ENCODE measurements at regions not wholly inside any gene's neighbourhood (a gene's known extent, or its start where the extent isn't known, plus 50 kb on each side); places are given as distances from the start of the nearest gene placed in this dataset.

GRCh38 chr5:84622461-84622860 lies 237.8 kb upstream of the EDIL3 start:
- H3K36me3 ChIP-seq (ENCODE audit: insufficient read depth, low read length), result no peaks in the 10 kb centered on the region
- Mint-ChIP-seq H3K27ac (no peak overlapping the region), H3K4me3 (no peak overlapping the region), H3K27me3 (no peaks in the 10 kb centered on the region), H3K36me3 (ENCODE audit: low read depth) (no peaks in the 10 kb centered on the region), H3K4me1 (ENCODE audit: low read depth) (peaks cover 12% of the 10 kb centered on the region), H3K9me3 (no peaks in the 10 kb centered on the region)
- CTCF ChIA-PET, result no interaction called here
- H3K27me3 ChIP-seq (ENCODE audit: control insufficient read depth in 1 of 2, insufficient read depth in 2 of 2, low read length in 2 of 2), result no peaks in the 10 kb centered on the region
- no peak overlapping the region for H3K4me3 ChIP-seq (ENCODE audit: low read length)
- no peak for DNase-seq
- POLR2A ChIA-PET, result no interaction called here
- H3K4me1 ChIP-seq (ENCODE audit: insufficient read depth, low read length), result no peaks in the 10 kb centered on the region
- TF ChIP-seq, protein P1, sequence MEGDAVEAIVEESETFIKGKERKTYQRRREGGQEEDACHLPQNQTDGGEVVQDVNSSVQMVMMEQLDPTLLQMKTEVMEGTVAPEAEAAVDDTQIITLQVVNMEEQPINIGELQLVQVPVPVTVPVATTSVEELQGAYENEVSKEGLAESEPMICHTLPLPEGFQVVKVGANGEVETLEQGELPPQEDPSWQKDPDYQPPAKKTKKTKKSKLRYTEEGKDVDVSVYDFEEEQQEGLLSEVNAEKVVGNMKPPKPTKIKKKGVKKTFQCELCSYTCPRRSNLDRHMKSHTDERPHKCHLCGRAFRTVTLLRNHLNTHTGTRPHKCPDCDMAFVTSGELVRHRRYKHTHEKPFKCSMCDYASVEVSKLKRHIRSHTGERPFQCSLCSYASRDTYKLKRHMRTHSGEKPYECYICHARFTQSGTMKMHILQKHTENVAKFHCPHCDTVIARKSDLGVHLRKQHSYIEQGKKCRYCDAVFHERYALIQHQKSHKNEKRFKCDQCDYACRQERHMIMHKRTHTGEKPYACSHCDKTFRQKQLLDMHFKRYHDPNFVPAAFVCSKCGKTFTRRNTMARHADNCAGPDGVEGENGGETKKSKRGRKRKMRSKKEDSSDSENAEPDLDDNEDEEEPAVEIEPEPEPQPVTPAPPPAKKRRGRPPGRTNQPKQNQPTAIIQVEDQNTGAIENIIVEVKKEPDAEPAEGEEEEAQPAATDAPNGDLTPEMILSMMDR (IDR thresholded peaks at IDR 0.05), result no peak
- H3K27ac ChIP-seq (ENCODE audit: low read depth in 1 of 2, low read length in 2 of 2), result no peak overlapping the region
- intact Hi-C loops (cut with DNase I, micrococcal nuclease), result no loop called here
- ATAC-seq (ENCODE audit: poor library complexity), result no peak
- peaks cover 0 to 2% of the 10 kb centered on the region in 2 experiments for H3K9me3 ChIP-seq (ENCODE audit: control insufficient read depth in 1 of 2, insufficient read depth in 1 of 2, low read length in 2 of 2)

DNA sequence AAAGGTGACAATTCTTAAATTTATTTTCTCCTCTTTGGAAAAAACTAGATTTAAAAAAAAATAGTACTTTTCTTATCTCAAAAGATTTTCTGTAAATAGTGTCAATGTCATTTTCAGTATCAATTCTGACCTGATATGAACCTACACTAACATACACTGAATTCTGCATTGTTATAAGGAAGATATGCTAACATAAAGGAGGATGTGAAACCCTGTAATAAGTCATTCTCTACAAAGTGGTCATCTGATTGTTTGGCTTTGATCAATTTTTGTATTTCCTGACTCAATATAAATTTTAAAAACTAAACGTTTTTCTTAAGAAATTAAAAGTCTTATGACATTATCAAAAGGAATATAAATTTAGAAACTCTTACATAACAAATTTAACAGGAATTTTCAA lies 233.6 kb upstream of the EDIL3 start:
- CTCF ChIA-PET, result no interaction called here
- intact Hi-C loops (cut with DNase I, micrococcal nuclease), result no loop called here
- H3K4me1 ChIP-seq (ENCODE audit: insufficient read depth, low read length), result no peaks in the 10 kb centered on the region
- H3K4me3 Mint-ChIP-seq, result no peak overlapping the region
- no peaks in the 10 kb centered on the region for H3K27me3 Mint-ChIP-seq
- DNase-seq, result no peak
- H3K27me3 ChIP-seq (ENCODE audit: control insufficient read depth in 1 of 2, insufficient read depth in 2 of 2, low read length in 2 of 2), result no peaks in the 10 kb centered on the region
- no peaks in the 10 kb centered on the region for H3K9me3 Mint-ChIP-seq
- peaks cover 0 to 8% of the 10 kb centered on the region in 2 experiments for H3K9me3 ChIP-seq (ENCODE audit: control insufficient read depth in 1 of 2, insufficient read depth in 1 of 2, low read length in 2 of 2)
- H3K36me3 Mint-ChIP-seq (ENCODE audit: low read depth), result no peaks in the 10 kb centered on the region
- peaks cover 5% of the 10 kb centered on the region for H3K4me1 Mint-ChIP-seq (ENCODE audit: low read depth)
- POLR2A ChIA-PET, result no interaction called here
- H3K27ac ChIP-seq (ENCODE audit: low read depth in 1 of 2, low read length in 2 of 2), result no peak overlapping the region
- H3K36me3 ChIP-seq (ENCODE audit: insufficient read depth, low read length), result no peaks in the 10 kb centered on the region
- H3K27ac Mint-ChIP-seq, result no peak overlapping the region
- H3K4me3 ChIP-seq (ENCODE audit: low read length), result no peak overlapping the region
- no peak for ATAC-seq (ENCODE audit: poor library complexity)
- TF ChIP-seq, protein P1 (IDR thresholded peaks at IDR 0.05), result no peak

DNA sequence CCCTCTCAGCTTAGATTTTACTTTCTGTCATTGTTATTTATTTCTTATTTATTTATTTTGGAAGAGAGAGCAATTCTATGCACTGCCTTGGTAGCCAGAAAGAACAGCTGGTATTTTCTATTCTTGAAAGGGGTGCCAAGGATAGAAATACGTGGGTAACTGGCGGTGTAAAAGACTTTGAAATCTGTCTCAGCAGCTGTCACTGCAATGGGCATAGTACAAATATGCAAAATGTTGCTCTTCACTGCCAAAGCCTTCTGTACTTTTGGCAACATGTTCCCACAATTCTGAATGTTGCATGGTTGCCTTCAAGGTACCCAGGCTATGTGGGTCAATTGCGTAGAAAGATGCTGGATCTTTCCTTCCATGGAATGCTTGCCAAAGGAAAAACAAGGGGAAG lies 230.2 kb upstream of the EDIL3 start:
- CTCF ChIA-PET, result no interaction called here
- Histone ChIP-seq H3K27me3 (ENCODE audit: control insufficient read depth in 1 of 2, insufficient read depth in 2 of 2, low read length in 2 of 2) (no peaks in the 10 kb centered on the region), H3K27ac (ENCODE audit: low read depth in 1 of 2, low read length in 2 of 2) (no peak overlapping the region), H3K4me1 (ENCODE audit: insufficient read depth, low read length) (no peaks in the 10 kb centered on the region), H3K9me3 (ENCODE audit: control insufficient read depth in 1 of 2, insufficient read depth in 1 of 2, low read length in 2 of 2) (peaks cover 0 to 8% of the 10 kb centered on the region in 2 experiments), H3K4me3 (ENCODE audit: low read length) (no peak overlapping the region), H3K36me3 (ENCODE audit: insufficient read depth, low read length) (no peaks in the 10 kb centered on the region)
- DNase-seq (no peak), ATAC-seq (ENCODE audit: poor library complexity) (no peak)
- H3K4me3 Mint-ChIP-seq, result no peak overlapping the region
- no peaks in the 10 kb centered on the region for H3K9me3 Mint-ChIP-seq
- no peaks in the 10 kb centered on the region for H3K36me3 Mint-ChIP-seq (ENCODE audit: low read depth)
- H3K27ac Mint-ChIP-seq, result no peak overlapping the region
- H3K4me1 Mint-ChIP-seq (ENCODE audit: low read depth), result no peaks in the 10 kb centered on the region
- TF ChIP-seq, protein P1 (IDR thresholded peaks at IDR 0.05), result no peak
- POLR2A ChIA-PET, result no interaction called here
- intact Hi-C loops (cut with DNase I, micrococcal nuclease), result no loop called here
- no peaks in the 10 kb centered on the region for H3K27me3 Mint-ChIP-seq
